ENCODE measurements at regions not wholly inside any gene's neighbourhood (a gene's known extent, or its start where the extent isn't known, plus 50 kb on each side); places are given as distances from the start of the nearest gene placed in this dataset.

GRCh38 chr18:50444539-50444938 lies 69.7 kb downstream of the SKA1 start:
- CTCF ChIA-PET (ENCODE audit: partially characterized antibody) = interaction anchor here (0.9 kb wide), 1 partner anchor 430 kb away, joined by 3 read pairs; no protein-coding TSS in a partner anchor
- FAIRE-seq = no peak

More at GRCh38 chr18:50444539-50444938, 69.7 kb downstream of the SKA1 start:
- Histone ChIP-seq H3K27me3 (replicated peaks in 1 of 4; ENCODE audit: control insufficient read depth in 3 of 4, extremely low read depth in 1 of 4, insufficient read depth in 3 of 4, low read length in 3 of 4) (no peaks in the 10 kb centered on the region), H3K36me3 (ENCODE audit: control insufficient read depth in 2 of 4, insufficient read depth in 4 of 4, low read length in 3 of 4) (no peaks in the 10 kb centered on the region; a peak in 1 of 8 replicates), H2AFZ (ENCODE audit: low read length) (no peak overlapping the region), H4K8ac (ENCODE audit: extremely low read depth, insufficient read depth, low read length) (no peak overlapping the region), H3K4ac (replicated peaks; ENCODE audit: insufficient read length, low read depth, low read length) (no peak overlapping the region), H3K23me2 (ENCODE audit: low read depth, low read length) (no peaks in the 10 kb centered on the region), H3K27ac (ENCODE audit: low read depth, low read length) (no peak overlapping the region), H3K79me1 (ENCODE audit: low read depth, low read length) (no peaks in the 10 kb centered on the region), H2BK20ac (ENCODE audit: low read length) (no peak overlapping the region), H4K20me1 (replicated peaks in 1 of 2; ENCODE audit: control insufficient read depth in 1 of 2, insufficient read depth in 2 of 2, low read length in 2 of 2) (no peaks in the 10 kb centered on the region), H3K56ac (replicated peaks; ENCODE audit: insufficient read length, low read depth, low read length) (no peak overlapping the region), H2BK12ac (ENCODE audit: low read depth, low read length) (no peak overlapping the region), H3K14ac (ENCODE audit: insufficient read length) (no peak overlapping the region), H3K9me3 (ENCODE audit: insufficient read depth in 2 of 2, low read depth in 1 of 2, low read length in 1 of 2) (peaks cover 22 to 24% of the 10 kb centered on the region in 2 experiments), H2BK15ac (ENCODE audit: low read length) (no peak overlapping the region), H3K9ac (replicated peaks in 1 of 4; ENCODE audit: extremely low read depth in 1 of 4, low read depth in 3 of 4, low read length in 3 of 4) (no peak overlapping the region), H3K79me2 (ENCODE audit: control insufficient read depth in 1 of 2, insufficient read depth in 2 of 2, low read length in 2 of 2) (no peaks in the 10 kb centered on the region), H3K4me1 (replicated peaks in 1 of 4; ENCODE audit: control insufficient read depth in 3 of 4, insufficient read depth in 4 of 4, low read length in 3 of 4) (peaks cover 0 to 12% (median 4%) of the 10 kb centered on the region in 4 experiments; a peak in 4 of 7 replicates), H4K5ac (ENCODE audit: insufficient read length, low read depth, low read length) (no peak overlapping the region), H2BK5ac (ENCODE audit: low read depth, low read length) (no peak overlapping the region), H3K4me3 (ENCODE audit: extremely low read depth in 1 of 4, insufficient read depth in 2 of 4, low read depth in 3 of 4, low read length in 4 of 4) (no peak overlapping the region), H4K91ac (replicated peaks; ENCODE audit: insufficient read length, low read length) (no peak overlapping the region), H2AK5ac (ENCODE audit: low read depth, low read length) (no peak overlapping the region), H2BK120ac (replicated peaks; ENCODE audit: low read depth, low read length) (no peak overlapping the region), H3K18ac (ENCODE audit: extremely low read depth, low read length) (no peak overlapping the region), H3K4me2 (ENCODE audit: insufficient read depth in 1 of 2, low read depth in 2 of 2, low read length in 2 of 2) (no peak overlapping the region), H3K23ac (ENCODE audit: insufficient read length) (no peak overlapping the region)
- DNase-seq (ENCODE audit: low read depth in 1 of 2, low spot score in 2 of 2) = no peak
- TF ChIP-seq RFX5 (IDR thresholded peaks at IDR 0.05; ENCODE audit: borderline replicate concordance, low read depth, low read length) (no peak), CHD1 (IDR thresholded peaks at IDR 0.05; ENCODE audit: low read depth, low read length) (no peak), GABPA (IDR thresholded peaks at IDR 0.05; ENCODE audit: borderline replicate concordance, insufficient read depth, low read length) (no peak), YY1 (IDR thresholded peaks at IDR 0.05; ENCODE audit: low read depth, low read length) (no peak), MAX (IDR thresholded peaks at IDR 0.05) (no peak), HDAC2 (IDR thresholded peaks at IDR 0.05; ENCODE audit: borderline replicate concordance in 1 of 2, low read depth in 2 of 2, low read length in 2 of 2) (no peak)
- 89% methylated on average over 2 of the region's 2 CpGs; no CpG with 5 or more reads in 1 of the 2 experiments for WGBS, 2 experiments (ENCODE audit: extremely low coverage in 1 of 2, insufficient coverage in 1 of 2, insufficient read length in 1 of 2, insufficient replicate concordance in 2 of 2, low coverage in 1 of 2, low lambda C conversion rate in 2 of 2, missing lambda C conversion rate in 1 of 2)
- POLR2A ChIA-PET (ENCODE audit: partially characterized antibody) = no interaction called here
